ENCODE measurements at regions not wholly inside any gene's neighbourhood (a gene's known extent, or its start where the extent isn't known, plus 50 kb on each side); places are given as distances from the start of the nearest gene placed in this dataset.

GRCh38 chr17:77322514-77323412, 182.0 kb downstream of the SEC14L1 start:
- TSS peak; percentile 85 for BruUV-seq (replicated peaks)
- Histone ChIP-seq H3K9me3 (ENCODE audit: insufficient read depth, low read depth) (no peaks in the 10 kb centered on the region), H3K27me3 (ENCODE audit: insufficient read depth, low read depth) (no peaks in the 10 kb centered on the region), H3K4me1 (replicated peaks; ENCODE audit: insufficient read depth) (peaks cover 38% of the 10 kb centered on the region), H3F3A (ENCODE audit: insufficient read depth, low read depth) (peaks cover 54% of the 10 kb centered on the region), H3K9me2 (ENCODE audit: insufficient read depth) (no peaks in the 10 kb centered on the region), H3K4me2 (peak overlapping the region; percentile 99), H3K36me3 (ENCODE audit: low read depth) (no peaks in the 10 kb centered on the region), H2AFZ (no peak overlapping the region), H3K4me3 (peak overlapping the region; percentile 82), H3K79me2 (ENCODE audit: low read depth) (peaks cover 78% of the 10 kb centered on the region), H4K20me1 (ENCODE audit: insufficient read depth) (peaks cover 20% of the 10 kb centered on the region), H3K27ac (peak overlapping the region; percentile 95)
- ChIA-PET CTCF (no interaction called here), POLR2A (ENCODE audit: unreplicated experiment) (interaction anchor here (0.5 to 0.8 kb wide), 9 partner anchors 35 to 1050 kb away, joined by 3 to 9 read pairs (median 4); no protein-coding TSS in a partner anchor)
- peak; percentile 89 to 90 for DNase-seq
- intact Hi-C loops (cut with micrococcal nuclease; ENCODE audit: unreplicated experiment) = loop anchor here (1.0 to 5.0 kb wide), 3 partner anchors 35 to 235 kb away; no protein-coding TSS in a partner anchor
- no peak for TF ChIP-seq EZH2 (IDR thresholded peaks at IDR 0.05; ENCODE audit: low read depth)
- TF ChIP-seq, protein P1, sequence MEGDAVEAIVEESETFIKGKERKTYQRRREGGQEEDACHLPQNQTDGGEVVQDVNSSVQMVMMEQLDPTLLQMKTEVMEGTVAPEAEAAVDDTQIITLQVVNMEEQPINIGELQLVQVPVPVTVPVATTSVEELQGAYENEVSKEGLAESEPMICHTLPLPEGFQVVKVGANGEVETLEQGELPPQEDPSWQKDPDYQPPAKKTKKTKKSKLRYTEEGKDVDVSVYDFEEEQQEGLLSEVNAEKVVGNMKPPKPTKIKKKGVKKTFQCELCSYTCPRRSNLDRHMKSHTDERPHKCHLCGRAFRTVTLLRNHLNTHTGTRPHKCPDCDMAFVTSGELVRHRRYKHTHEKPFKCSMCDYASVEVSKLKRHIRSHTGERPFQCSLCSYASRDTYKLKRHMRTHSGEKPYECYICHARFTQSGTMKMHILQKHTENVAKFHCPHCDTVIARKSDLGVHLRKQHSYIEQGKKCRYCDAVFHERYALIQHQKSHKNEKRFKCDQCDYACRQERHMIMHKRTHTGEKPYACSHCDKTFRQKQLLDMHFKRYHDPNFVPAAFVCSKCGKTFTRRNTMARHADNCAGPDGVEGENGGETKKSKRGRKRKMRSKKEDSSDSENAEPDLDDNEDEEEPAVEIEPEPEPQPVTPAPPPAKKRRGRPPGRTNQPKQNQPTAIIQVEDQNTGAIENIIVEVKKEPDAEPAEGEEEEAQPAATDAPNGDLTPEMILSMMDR (conservative IDR thresholded peaks at IDR 0.05) = no peak

DNA sequence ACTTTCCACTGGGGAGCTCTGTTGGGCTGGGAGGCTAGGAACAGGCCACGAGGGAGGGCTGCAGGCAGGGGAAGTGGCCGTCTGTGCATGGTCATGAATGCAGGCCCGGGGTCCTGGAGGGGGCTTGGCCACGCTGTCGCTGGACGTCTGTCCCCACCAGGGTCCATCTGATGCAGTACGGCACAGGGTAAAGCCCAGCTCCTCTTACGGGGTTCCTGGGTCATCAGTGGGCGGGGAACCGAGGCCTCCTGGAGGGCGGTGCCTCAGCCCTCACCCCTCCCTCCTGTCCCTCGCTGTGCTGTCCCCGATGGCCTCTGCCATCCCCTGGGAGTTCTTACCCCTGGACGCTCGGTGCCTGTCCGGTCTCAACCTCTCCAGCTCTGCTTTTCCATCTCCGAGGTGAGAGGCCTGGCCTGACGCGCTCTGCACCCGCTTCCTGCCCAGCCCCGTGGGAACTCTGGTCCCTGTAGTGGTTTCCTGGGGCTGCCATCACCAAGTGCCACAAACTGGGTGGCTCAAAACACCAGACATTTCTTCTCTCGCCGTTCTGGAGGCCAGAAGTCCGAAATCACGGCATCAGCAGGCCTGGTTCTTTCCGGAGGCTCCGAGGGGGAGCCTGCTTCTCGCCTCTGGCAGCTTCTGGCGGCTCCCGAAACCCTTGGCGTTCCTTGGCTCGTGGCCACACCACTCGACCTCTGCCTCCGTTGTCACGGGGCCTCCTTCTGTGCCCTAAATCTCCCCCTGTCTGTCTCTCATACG, 182.8 kb downstream of the SEC14L1 start:
- Histone ChIP-seq H3K27me3 (ENCODE audit: insufficient read depth, low read depth) (no peaks in the 10 kb centered on the region), H3K9me3 (ENCODE audit: insufficient read depth, low read depth) (no peaks in the 10 kb centered on the region), H3K4me3 (peak overlapping the region; percentile 82), H3K79me2 (ENCODE audit: low read depth) (peaks cover 83% of the 10 kb centered on the region), H3K4me2 (peak overlapping the region; percentile 99), H2AFZ (no peak overlapping the region), H3K9me2 (ENCODE audit: insufficient read depth) (no peaks in the 10 kb centered on the region), H3K4me1 (replicated peaks; ENCODE audit: insufficient read depth) (peaks cover 35% of the 10 kb centered on the region), H4K20me1 (ENCODE audit: insufficient read depth) (peaks cover 22% of the 10 kb centered on the region), H3K36me3 (ENCODE audit: low read depth) (no peaks in the 10 kb centered on the region), H3F3A (ENCODE audit: insufficient read depth, low read depth) (peaks cover 50% of the 10 kb centered on the region), H3K27ac (peak overlapping the region; percentile 95)
- POLR2A ChIA-PET (ENCODE audit: unreplicated experiment) = interaction anchor here (0.5 to 0.8 kb wide), 7 partner anchors 36 to 1049 kb away, joined by 3 to 9 read pairs (median 5); no protein-coding TSS in a partner anchor
- no TSS peak for BruUV-seq (replicated peaks)
- CTCF ChIA-PET = no interaction called here
- DNase-seq = peak in 1 of 2 experiments; percentile 46
- TF ChIP-seq, protein P1 (conservative IDR thresholded peaks at IDR 0.05) = no peak
- TF ChIP-seq EZH2 (IDR thresholded peaks at IDR 0.05; ENCODE audit: low read depth) = no peak
- intact Hi-C loops (cut with micrococcal nuclease; ENCODE audit: unreplicated experiment) = loop anchor here (1.0 to 5.0 kb wide), 3 partner anchors 36 to 236 kb away; no protein-coding TSS in a partner anchor

GRCh38 chr17:77324227-77324626, 183.5 kb downstream of the SEC14L1 start:
- Histone ChIP-seq H3K4me1 (replicated peaks; ENCODE audit: insufficient read depth) (peaks cover 28% of the 10 kb centered on the region), H3K79me2 (ENCODE audit: low read depth) (peaks cover 88% of the 10 kb centered on the region), H3K4me3 (peak overlapping the region; percentile 82; the same call in 1 of the 2 replicates), H3K9me2 (ENCODE audit: insufficient read depth) (no peaks in the 10 kb centered on the region), H4K20me1 (ENCODE audit: insufficient read depth) (peaks cover 28% of the 10 kb centered on the region), H3K4me2 (peak overlapping the region; percentile 99), H2AFZ (no peak overlapping the region), H3K36me3 (ENCODE audit: low read depth) (no peaks in the 10 kb centered on the region), H3K27ac (peak overlapping the region; percentile 95), H3K9me3 (ENCODE audit: insufficient read depth, low read depth) (no peaks in the 10 kb centered on the region), H3K27me3 (ENCODE audit: insufficient read depth, low read depth) (no peaks in the 10 kb centered on the region), H3F3A (ENCODE audit: insufficient read depth, low read depth) (peaks cover 46% of the 10 kb centered on the region; the same call in 1 of the 2 replicates)
- no TSS peak for BruUV-seq (replicated peaks)
- ChIA-PET CTCF (no interaction called here), POLR2A (ENCODE audit: unreplicated experiment) (no interaction called here)
- intact Hi-C loops (cut with micrococcal nuclease; ENCODE audit: unreplicated experiment) = loop anchor here (5.0 kb wide), 1 partner anchor 237 kb away; no protein-coding TSS in a partner anchor
- no peak for DNase-seq
- no peak for TF ChIP-seq EZH2 (IDR thresholded peaks at IDR 0.05; ENCODE audit: low read depth)
- TF ChIP-seq, protein P1 (conservative IDR thresholded peaks at IDR 0.05) = no peak
